HG02884 (cell line): ENCODE measurements at regions not wholly inside any gene's neighbourhood (a gene's known extent, or its start where the extent isn't known, plus 50 kb on each side); places are given as distances from the start of the nearest gene placed in this dataset.
A peak's percentile ranks its signal among the peaks of the same experiment; 100 is the strongest.

Experiments
- ATAC-seq: cut with Tn5 transposase; IDR thresholded peaks from one replicate; pipeline ENCODE4 v1.9.1; 2021; ENCODE audit warnings: mild to moderate bottlenecking, moderate library complexity; ENCODE audit not compliant: unreplicated experiment

- ATAC-seq: no peak
Observed at GRCh38 chr9:82367016-82367415, 378.4 kb downstream of the SPATA31D1 start.

GRCh38 chr9:82367929-82368328 is 379.4 kb downstream of the SPATA31D1 start:
- ATAC-seq: no peak

- ATAC-seq: no peak
Observed at GRCh38 chr9:82369251-82369945, 380.8 kb downstream of the SPATA31D1 start.

GRCh38 chr9:82375041-82375440 is 386.5 kb downstream of the SPATA31D1 start:
- no peak for ATAC-seq

GRCh38 chr9:82376677-82377232 is 388.2 kb downstream of the SPATA31D1 start:
- no peak for ATAC-seq

- ATAC-seq: no peak
Observed at GRCh38 chr9:82382887-82383616, 394.5 kb downstream of the SPATA31D1 start.

- ATAC-seq: no peak
Observed at GRCh38 chr9:82385633-82386032, 397.1 kb downstream of the SPATA31D1 start.

GRCh38 chr9:82397534-82397933 is 409.0 kb downstream of the SPATA31D1 start:
- no peak for ATAC-seq

- no peak for ATAC-seq
Observed at GRCh38 chr9:82404196-82404870, 415.8 kb downstream of the SPATA31D1 start.

GRCh38 chr9:82404881-82405280 is 416.3 kb downstream of the SPATA31D1 start:
- no peak for ATAC-seq

GRCh38 chr9:82406456-82407085 is 418.0 kb downstream of the SPATA31D1 start:
- no peak for ATAC-seq

- ATAC-seq: peak; percentile 90
Observed at GRCh38 chr9:82410306-82410705, 421.7 kb downstream of the SPATA31D1 start.

- peak; percentile 29 for ATAC-seq
Observed at GRCh38 chr9:82410866-82411265, 422.3 kb downstream of the SPATA31D1 start.

- ATAC-seq: no peak
Observed at GRCh38 chr9:82412586-82413305, 424.2 kb downstream of the SPATA31D1 start.

- no peak for ATAC-seq
Observed at GRCh38 chr9:82417501-82417900, 428.9 kb downstream of the SPATA31D1 start.

- no peak for ATAC-seq
Observed at GRCh38 chr9:82418334-82418733, 429.8 kb downstream of the SPATA31D1 start.

- no peak for ATAC-seq
Observed at GRCh38 chr9:82419696-82420486, 431.3 kb downstream of the SPATA31D1 start.

GRCh38 chr9:82421498-82421897 is 432.9 kb downstream of the SPATA31D1 start:
- ATAC-seq: no peak

- ATAC-seq: no peak
Observed at GRCh38 chr9:82423700-82424099, 435.1 kb downstream of the SPATA31D1 start.
